G401 (cell line): ENCODE measurements at regions not wholly inside any gene's neighbourhood (a gene's known extent, or its start where the extent isn't known, plus 50 kb on each side); places are given as distances from the start of the nearest gene placed in this dataset.
"Not testable (repeated sequence)": the region's sequence is repeated elsewhere in the genome, so short reads cannot be mapped to it uniquely, and the experiment has no call there.

Source experiments
- DNase-seq: peaks from one replicate; pipeline ENCODE4 v3.0.0-alpha.2; 2015; ENCODE audit warnings: low spot score
- in situ Hi-C: cut with HindIII; loops from 2 replicates; pipeline ENCODE4 v1.10.0; 2016; ENCODE audit warnings: low sequenced_read_pairs, mixed read lengths

GRCh38 chr1:96145492-96145891 is 576.1 kb upstream of the PTBP2 start:
- in situ Hi-C loops, result no loop called here
- DNase-seq, result no peak

- in situ Hi-C loops, DNase-seq: not testable (repeated sequence)
Observed at GRCh38 chr1:96152957-96153356, 568.6 kb upstream of the PTBP2 start.

DNA sequence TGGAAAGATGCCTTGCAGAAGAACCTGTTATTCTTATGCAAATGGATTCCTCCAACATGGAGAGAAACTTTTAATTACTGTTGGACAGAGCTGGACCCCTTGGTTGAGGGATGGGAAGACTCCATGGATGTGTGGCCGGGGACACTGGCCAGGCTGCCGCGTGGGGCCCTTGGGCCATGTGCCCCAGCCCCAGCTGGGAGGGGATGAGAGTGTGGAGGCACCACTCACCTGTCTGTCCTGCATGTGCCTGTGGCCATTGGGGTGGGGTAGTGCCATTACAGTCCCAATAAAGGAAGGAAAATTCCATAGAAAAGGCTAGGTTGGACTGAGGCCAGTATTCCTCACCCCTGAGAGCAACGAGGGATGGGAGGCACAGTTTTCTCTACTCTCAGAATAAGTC is 564.5 kb upstream of the PTBP2 start:
- in situ Hi-C loops, result no loop called here
- no peak for DNase-seq

GRCh38 chr1:96159379-96159778 is 562.2 kb upstream of the PTBP2 start:
- DNase-seq, result no peak
- in situ Hi-C loops, result no loop called here

GRCh38 chr1:96164053-96164452 is 557.5 kb upstream of the PTBP2 start:
- no peak for DNase-seq
- in situ Hi-C loops, result no loop called here

GRCh38 chr1:96178053-96178452 is 543.5 kb upstream of the PTBP2 start:
- no peak for DNase-seq
- in situ Hi-C loops, result no loop called here

GRCh38 chr1:96183485-96183884 is 538.1 kb upstream of the PTBP2 start:
- in situ Hi-C loops, result no loop called here
- DNase-seq, result no peak

- DNase-seq, result no peak
Observed at GRCh38 chr1:96183928-96184327, 537.7 kb upstream of the PTBP2 start.

DNA sequence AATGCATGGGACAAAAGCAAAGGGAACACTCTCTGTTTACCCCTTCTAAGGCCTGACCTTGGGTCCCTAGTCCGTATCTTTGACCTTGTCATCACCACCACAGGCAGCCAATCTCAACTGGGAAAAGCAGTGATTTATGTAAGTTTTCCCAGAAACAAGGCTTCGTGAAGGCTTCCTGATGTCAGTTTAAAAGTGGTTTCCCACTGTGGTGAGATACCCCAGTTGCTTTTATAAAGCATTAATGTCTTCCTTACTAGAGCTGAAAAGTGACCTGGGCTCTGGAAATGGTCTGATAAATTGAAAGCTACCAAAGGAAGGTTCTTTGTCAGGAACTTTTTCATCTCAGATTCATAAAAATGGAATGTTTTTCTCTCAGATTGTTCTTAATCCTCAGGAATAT is 536.4 kb upstream of the PTBP2 start:
- no peak for DNase-seq
- in situ Hi-C loops, result no loop called here

More at GRCh38 chr1:96183928-96184327, 537.7 kb upstream of the PTBP2 start:
- in situ Hi-C loops, result no loop called here

DNA sequence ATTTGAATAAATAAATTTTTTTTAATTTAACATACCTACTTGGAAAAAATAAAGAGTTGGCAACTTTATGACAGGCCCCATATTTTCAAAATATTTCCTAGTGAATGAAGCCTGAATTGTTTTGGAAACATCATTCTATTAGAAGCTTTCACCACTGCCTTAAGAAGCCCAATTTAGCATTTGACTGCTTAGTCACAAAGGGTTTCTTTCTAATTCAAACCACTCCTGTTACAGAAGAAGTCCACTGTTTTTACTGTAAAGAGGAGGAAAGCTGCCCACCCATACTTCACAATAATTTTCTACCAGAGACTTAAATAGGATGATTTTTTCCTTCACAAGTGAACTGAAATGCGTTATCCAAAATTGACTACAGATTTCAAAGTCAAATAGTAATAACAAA is 534.6 kb upstream of the PTBP2 start:
- in situ Hi-C loops, result no loop called here
- no peak for DNase-seq

DNA sequence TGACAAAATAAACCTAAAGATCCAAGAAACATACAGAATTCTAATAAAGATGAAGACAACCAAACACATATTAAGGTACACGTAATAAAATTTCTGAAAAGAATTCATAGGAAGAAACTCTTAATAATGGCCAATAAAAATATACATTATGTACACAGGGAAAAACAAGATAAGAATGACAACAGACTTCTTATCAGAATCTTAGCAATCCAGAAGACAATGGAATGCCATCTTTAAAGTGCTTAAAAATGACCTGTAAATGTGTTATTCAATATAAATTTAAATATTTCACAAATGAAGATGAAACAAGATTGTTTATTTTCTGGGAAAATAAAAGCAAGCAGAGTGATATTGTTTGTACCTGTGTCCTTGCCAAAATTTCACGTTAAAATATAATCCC is 530.4 kb upstream of the PTBP2 start:
- in situ Hi-C loops, result no loop called here
- DNase-seq, result no peak

DNA sequence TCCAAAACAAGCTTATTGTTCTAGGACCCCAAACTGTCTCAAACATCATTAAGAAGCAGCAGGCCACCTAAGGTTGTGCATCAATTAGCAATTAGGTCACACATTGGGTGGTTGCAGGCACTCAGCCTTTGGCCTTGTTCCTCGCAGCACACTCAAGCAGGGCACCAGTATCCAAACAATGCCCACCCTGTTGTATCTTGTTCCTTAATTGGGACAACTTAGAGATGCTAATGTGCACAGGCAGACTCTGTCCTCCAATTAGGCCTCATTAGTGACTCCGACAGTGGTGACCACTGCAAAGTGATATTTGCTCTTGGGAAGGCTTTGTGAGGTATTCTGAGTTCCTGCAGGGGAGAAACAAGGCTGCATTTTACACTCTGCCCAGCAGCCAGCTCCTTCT is 515.1 kb upstream of the PTBP2 start:
- in situ Hi-C loops, result no loop called here
- DNase-seq, result no peak

- DNase-seq, result no peak
- in situ Hi-C loops, result no loop called here
Observed at GRCh38 chr1:96207936-96208335, 513.6 kb upstream of the PTBP2 start.

GRCh38 chr1:96208428-96208827 is 513.2 kb upstream of the PTBP2 start:
- no peak for DNase-seq
- in situ Hi-C loops, result no loop called here

GRCh38 chr1:96210054-96210453 is 511.5 kb upstream of the PTBP2 start:
- in situ Hi-C loops, result no loop called here

GRCh38 chr1:96211202-96211601 is 510.4 kb upstream of the PTBP2 start:
- no peak for DNase-seq
- in situ Hi-C loops, result no loop called here

More at GRCh38 chr1:96210054-96210453, 511.5 kb upstream of the PTBP2 start:
- DNase-seq, result no peak

- no peak for DNase-seq
- in situ Hi-C loops, result no loop called here
Observed at GRCh38 chr1:96214982-96215381, 506.6 kb upstream of the PTBP2 start.

DNA sequence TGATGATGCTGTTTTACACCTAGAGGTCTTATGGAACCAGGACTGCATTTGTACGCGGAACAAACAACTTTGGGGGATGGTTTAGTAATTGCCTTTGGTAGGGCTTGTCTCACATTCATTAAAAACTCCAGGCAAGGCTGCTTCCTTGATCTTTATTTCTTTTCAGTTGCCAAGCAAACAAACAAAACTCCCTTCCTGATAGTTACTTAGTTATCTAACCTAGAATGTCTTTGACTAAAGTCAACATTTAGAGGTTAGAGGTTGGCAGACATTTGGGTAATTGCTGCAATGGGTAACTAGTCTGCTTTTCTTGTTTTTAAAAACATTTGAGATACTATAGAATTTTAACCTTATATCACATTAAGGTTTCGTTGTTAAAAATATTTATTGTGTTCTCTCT is 500.9 kb upstream of the PTBP2 start:
- in situ Hi-C loops, result no loop called here
- no peak for DNase-seq

GRCh38 chr1:96222701-96223100 is 498.9 kb upstream of the PTBP2 start:
- DNase-seq, result no peak
- in situ Hi-C loops, result no loop called here

DNA sequence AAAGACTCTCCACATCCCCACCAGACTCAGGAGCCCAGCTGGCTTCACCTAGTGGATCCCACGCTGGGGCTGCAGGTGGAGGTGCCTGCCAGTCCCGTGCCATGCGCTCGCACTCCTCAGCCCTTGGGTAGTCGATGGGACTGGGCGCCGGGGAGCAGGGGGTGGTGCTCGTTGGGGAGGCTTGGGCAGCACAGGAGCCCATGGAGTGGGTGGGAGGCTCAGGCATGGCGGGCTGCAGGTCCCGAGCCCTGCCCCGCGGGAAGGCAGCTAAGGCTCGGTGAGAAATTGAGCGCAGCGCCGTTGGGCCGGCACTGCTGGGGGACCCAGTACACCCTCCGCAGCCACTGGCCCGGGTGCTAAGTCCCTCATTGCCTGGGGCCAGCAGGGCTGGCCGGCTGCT is 497.4 kb upstream of the PTBP2 start:
- in situ Hi-C loops, DNase-seq: not testable (repeated sequence)

GRCh38 chr1:96233422-96233821 is 488.2 kb upstream of the PTBP2 start:
- DNase-seq, result no peak
- in situ Hi-C loops, result no loop called here

GRCh38 chr1:96234299-96234698 is 487.3 kb upstream of the PTBP2 start:
- DNase-seq, result no peak
- in situ Hi-C loops, result no loop called here
